ENCODE measurements at regions not wholly inside any gene's neighbourhood (a gene's known extent, or its start where the extent isn't known, plus 50 kb on each side); places are given as distances from the start of the nearest gene placed in this dataset.
"Not testable (repeated sequence)": the region's sequence is repeated elsewhere in the genome, so short reads cannot be mapped to it uniquely, and the experiment has no call there.

DNA sequence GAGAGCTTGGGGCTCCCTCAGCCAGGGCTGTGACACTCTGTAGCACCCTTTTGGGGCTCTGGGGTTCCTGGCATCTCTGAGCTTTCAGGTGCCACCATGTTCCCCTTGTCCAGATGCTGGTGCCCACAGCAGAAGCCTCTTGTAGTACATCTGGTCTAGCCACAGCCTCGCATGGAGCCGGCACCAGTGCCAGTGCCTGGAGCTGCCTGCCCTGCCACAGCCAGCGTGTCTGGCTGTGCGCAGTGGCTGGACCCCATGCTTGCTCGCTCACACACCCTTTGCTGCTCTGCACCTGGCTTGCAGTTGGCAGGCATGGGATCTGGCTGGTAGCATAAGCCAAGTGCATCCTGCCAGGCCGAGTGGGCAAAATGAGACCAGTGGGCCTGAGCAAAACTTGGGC lies 744.8 kb upstream of the GBE1 start:
- DNase-seq = no peak

DNA sequence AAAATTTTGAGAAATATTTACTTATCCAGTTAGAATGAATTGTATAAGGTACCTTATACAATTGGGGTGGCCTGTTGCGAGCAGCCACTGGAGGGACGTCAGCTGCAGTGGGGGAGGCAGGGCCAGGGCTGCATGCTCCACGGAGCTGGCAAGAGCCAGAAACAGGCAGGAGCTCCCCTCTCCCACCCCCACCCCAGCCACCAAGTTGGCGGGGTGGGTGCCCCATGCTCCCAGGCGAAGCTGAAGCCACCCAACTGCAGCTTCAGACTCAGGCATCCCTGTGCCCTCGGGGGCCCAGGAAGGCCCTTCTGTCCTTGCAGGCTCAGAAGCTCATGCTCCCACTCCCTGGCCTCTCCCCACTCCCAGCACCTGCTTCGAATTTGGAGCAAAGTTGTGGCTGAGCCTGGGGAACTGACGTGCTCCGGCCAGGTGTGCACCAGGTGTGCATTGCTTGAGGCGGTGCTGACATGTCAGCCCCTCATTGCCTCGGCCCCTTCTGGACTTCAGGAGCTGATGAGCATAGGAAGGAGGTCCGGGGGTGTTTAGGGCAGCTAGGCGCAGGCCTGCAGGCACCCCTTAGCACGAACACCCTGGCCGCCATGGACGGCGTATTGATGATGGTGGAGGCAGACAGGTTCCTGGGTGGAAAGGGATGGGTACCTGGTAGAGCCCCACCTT lies 743.8 kb upstream of the GBE1 start:
- no peak for DNase-seq

DNA sequence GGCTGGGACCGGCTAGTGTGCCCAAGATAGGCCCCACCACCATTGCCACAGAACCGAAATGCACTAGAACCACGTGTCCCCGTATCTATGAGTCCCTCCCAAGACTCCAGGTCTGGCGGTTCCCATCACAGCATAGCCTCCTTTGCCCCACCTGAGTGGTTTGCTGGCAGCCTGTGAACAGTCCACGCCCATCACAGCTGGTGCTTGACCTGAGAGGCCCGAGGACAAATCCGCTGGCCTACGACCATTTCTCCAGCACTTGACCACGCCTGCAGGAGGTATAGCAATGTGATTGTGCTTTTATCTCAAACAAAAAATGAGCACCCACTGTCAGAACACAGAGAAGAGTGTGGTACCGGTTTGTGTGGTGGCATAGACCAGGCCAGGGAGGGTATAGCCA lies 736.7 kb upstream of the GBE1 start:
- DNase-seq = no peak

DNA sequence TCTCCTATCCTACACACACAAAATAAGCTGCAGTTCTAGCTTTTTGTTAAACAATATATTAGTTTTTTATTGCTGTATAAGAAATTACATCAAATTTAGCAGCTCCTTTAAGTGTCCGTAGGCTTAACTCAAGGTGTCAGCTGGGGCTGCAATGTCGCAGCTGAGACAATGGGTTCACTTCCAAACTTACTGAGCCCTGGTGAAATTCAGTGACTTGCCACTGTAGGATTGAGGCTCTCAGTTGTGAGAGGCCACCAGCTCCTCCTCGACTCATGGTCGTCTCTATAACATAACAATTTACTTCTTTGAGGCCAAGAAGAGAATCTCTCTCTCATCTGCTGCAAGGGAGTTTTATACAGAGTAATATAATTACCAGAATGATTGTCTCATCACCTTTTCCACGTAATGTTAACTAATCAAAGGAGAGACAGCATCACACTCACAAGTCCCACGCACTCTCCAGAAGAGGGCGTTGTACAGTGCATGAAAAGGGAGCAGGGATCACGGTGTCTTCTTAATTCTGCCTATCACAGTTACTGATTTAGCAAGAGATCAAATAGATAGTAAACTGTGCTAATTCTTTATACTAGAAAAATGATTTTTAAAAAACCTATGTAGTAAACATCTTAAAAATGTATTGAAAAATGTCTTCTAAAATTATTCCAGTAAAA lies 735.6 kb upstream of the GBE1 start:
- DNase-seq = no peak

- no peak for DNase-seq
Measured at GRCh38 chr3:82495655-82496054, 734.2 kb upstream of the GBE1 start.

GRCh38 chr3:82494977-82495489 lies 733.6 kb upstream of the GBE1 start:
- DNase-seq = no peak

DNA sequence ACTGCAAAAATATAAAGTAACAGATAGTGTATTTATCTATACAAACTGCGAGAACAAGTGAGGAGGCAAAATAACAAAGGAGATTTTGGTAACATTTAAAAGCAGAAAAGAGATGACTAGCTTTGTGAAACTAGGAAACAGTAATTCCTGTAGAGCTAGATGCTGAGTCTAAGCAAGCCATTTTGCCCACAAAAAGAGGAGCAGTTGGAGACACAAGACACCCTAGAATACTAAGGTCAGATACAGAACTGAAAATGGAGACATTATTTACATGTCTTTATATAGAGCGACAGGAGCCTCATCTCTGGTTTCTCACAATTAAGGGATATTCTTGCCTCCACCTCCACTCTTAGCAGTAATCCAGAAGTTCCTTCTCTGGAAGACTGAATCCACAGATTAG lies 732.4 kb upstream of the GBE1 start:
- no peak for DNase-seq

DNA sequence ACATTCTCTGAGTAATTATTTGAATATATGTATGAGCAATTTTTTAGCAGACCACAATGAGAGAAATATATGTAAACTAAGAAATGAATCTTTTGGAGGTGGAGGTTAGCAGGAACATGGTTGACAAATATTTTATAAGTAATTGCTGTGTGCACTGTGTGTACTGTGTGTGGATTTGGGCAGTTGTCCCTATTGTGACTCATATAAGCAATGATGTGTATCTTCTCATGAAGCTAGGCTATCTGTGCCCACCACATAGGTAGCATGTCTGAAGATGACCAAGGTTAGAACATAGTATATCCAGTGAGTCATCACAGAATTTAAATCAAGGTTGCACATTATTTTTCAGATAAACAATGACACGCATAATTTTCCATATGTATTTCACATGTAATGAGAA lies 713.9 kb upstream of the GBE1 start:
- DNase-seq = no peak

- DNase-seq = no peak
Measured at GRCh38 chr3:82474711-82475110, 713.3 kb upstream of the GBE1 start.

DNA sequence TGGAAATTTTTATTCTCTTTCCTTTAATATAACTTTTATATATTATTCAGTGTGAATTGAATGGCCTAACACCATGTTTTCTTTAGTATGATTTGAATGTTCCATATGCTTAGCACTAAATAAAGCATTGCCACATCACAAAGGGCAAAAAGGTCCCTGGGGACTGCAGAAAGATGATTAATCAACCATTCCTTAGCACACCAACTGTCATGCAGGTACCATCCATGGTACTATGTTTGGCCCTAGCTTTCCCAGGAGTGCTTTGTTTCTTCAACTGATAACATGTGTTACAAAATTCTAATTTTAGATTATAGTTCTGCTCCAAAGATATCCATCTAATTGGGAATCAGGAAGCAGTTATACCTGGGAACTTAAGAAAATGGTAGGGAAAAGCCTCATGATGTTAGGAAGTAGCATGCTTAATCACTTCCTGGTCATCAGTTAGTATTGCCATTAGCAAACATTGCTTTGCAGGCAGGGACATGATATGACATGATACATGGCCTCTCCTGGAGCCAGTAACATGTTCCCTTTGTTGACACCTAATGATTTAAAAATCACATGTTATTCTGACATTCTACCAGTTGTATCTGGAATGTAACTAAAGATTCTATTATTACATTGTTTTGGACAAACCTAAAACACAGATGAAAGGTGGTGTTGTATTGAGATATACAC lies 712.6 kb upstream of the GBE1 start:
- no peak for DNase-seq

DNA sequence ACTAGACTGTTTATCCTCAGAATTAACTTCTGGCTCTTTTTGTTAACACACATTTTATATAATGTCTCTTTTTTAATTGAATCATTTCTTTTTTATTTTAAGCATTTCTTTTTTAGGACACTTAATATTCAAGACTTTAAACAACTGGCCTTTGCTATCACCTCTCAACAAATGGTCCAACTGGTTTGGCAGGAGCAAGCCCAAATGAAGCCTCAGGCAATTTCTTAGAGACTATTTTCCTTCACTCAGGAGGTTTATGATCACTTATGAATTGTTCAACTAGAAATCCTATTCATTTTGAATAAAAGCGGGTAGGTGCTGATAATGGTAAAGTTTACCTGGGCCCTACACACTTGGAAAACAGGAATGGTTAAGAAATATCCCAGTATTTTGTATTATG lies 705.6 kb upstream of the GBE1 start:
- no peak for DNase-seq

GRCh38 chr3:82462977-82463376 lies 701.5 kb upstream of the GBE1 start:
- peak; percentile 10 for DNase-seq

GRCh38 chr3:82461049-82461889 lies 699.8 kb upstream of the GBE1 start:
- no peak for DNase-seq

DNA sequence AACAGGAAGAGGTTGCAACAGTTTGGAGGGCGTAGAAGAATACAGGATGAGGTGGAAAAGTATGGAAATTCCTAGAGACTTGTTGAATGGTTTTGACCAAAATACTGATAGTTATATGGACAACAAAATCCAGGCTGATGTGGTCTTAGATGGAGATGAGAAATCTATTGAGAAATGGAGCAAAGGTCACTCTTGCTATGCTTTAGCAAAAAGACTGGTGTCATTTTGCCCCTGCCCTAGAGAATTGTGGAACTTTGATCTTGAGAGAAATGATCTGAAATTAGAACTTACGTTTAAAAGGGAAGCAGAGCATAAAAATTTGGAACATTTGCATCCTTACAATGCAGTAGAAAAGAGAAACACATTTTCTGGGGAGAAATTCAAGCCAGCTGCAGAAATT lies 686.9 kb upstream of the GBE1 start:
- DNase-seq = no peak

DNA sequence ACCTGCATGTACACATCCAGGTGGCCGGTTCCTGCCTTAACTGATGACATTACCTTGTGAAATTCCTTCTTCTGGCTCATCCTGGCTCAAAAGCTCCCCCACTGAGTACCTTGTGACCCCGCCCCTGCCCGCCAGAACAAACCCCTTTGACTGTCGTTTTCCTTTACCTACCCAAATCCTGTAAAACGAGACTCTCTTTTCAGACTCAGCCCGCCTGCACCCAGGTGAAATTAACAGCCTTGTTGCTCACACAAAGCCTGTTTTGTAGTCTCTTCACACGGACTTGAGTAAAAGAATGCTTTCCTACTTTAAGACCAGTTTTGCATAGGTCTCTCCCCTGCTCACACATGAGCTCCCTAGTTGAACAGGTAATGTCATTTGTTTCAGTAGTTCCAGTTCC lies 667.4 kb upstream of the GBE1 start:
- DNase-seq = not testable (repeated sequence)

DNA sequence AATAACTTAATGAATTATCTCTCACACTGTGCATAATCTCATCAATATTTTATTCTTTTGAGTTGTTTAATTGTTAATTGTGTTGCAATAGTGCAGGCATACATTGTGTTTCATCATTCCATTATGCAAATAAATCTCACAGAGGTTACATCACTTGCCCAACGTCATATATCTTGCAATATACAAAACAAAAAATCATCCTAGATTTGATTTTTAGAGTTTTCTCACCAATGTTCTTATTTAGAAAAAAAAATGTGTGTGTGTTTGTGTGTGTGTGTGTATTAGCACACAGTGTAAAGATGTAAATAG lies 662.5 kb upstream of the GBE1 start:
- no peak for DNase-seq

DNA sequence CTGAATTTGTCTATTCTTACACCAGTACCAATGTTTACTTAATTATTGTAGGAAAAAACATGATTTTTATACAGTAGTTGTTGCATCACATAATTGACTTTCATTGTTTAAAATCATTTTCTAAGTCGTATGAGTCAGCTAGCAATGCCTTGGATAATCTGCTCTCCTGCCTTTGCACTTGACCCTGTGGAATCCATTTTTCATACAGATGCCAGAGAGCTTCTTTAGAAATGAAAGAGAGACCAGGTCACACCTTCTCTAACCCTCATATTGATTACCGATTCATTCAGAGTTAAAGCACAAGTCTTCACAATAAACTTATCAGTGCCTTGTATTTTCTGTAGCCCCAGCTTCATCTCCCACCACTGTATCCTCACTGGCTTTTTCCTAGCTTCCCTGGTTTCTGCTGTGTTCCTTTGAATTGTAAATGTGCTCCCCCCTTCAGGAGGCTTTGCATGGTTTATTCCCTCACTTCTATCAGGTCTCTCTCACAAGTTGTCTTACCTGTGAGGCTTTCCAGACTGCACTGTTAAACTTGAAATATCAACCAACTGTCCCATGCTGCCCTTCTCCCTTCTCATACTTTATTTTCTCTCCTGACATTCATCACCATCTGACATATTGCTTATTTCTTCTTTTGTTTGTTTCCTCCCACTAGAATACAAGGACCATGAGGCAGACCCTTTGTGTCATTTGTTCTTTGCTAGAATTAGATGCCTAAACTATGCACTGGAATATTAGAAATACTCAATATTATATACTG lies 662.0 kb upstream of the GBE1 start:
- no peak for DNase-seq

DNA sequence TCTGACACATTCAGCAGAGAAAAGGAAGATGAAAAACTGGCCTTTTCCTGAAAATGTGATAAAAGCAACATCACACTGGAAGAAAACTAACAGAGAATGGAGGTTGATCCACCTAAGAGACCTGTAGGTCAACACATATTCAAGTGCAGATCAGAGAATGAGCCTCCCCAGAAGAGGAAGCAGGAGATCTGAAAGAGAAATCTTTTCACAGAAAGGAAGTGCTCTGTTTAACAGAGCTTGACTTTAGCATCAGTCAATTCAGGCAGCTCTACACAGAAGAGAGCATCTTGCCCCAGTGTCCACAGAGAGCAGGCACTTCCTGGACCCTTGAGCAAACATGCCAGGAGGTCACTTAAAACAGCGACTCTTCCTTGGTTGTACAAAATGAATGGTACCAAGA lies 655.4 kb upstream of the GBE1 start:
- no peak for DNase-seq

DNA sequence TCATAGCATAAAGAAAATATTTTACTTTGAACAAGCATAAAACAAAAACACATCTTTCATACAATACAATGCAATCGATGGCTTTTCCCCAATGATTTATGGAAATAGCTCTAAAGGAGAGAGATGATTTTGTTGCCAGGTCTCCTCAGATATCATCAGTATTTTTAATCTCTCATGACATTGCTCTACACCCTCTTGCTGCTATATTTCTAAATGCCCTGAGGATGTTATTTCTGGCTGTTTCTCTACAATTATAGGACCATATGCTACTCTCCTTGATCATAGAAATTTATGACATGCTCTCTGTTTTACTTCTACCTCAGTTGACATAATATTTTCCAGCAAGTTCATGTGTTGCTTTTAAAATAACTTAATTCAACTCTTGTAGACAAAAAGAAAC lies 654.9 kb upstream of the GBE1 start:
- no peak for DNase-seq

DNA sequence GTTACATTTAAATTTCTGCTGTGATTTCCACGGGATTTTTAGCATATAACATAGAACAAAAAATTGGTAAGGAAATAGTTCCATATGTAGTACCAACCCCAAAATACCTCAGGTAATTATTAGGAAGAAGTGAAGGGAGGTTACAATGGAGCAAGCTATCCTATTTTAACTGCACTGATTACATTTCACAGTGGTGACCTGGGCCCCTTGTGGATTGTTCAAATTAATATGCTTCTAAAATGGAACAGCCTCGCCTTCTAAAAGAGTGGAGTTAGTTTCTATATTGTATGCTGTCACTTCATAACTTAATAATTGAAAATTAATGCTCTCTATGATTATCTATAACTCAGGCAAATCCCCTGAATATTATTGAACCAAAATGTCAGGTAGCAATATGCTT lies 651.7 kb upstream of the GBE1 start:
- DNase-seq = no peak

DNA sequence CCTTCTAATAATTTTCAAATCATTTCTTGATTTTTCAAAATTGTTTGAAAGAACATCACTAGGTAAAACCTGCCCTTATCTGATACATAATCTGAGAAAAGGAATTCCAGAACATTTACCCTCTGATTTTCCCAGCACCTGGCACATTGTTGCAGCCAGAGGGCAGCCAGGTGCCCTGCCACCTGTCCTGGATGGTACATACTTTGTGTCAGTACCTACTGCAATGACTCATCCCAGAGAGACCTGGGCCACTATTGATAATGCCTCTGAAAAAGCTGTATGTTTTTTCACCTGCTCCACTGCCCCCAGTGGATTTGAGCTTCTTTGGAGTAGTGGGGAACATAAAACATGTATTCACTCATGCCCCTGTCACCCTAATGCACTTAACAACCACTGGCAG lies 648.9 kb upstream of the GBE1 start:
- DNase-seq = no peak

GRCh38 chr3:82409842-82410241 lies 648.4 kb upstream of the GBE1 start:
- DNase-seq = no peak
